Lower leg skin (tissue), 3 donors: ENCODE measurements at regions not wholly inside any gene's neighbourhood (a gene's known extent, or its start where the extent isn't known, plus 50 kb on each side); places are given as distances from the start of the nearest gene placed in this dataset.

Experiments used
- POLR2A ChIP-seq, 2 donors: fragments of 450-650 bp; IDR thresholded peaks; one replicate each; pipeline ENCODE4 v1.6.1; 2016 to 2017; ENCODE audit warnings: antibody characterized with exemption in 2 of 2, mild to moderate bottlenecking in 1 of 2, moderate library complexity in 1 of 2
- TF ChIP-seq, protein P1 (sequence below), 3 donors: fragments of 450-650 bp; IDR thresholded peaks; one replicate each; pipeline ENCODE4 v1.5.1; 2016; ENCODE audit warnings: antibody characterized with exemption in 3 of 3, mild to moderate bottlenecking in 3 of 3, moderate library complexity in 2 of 3

DNA sequence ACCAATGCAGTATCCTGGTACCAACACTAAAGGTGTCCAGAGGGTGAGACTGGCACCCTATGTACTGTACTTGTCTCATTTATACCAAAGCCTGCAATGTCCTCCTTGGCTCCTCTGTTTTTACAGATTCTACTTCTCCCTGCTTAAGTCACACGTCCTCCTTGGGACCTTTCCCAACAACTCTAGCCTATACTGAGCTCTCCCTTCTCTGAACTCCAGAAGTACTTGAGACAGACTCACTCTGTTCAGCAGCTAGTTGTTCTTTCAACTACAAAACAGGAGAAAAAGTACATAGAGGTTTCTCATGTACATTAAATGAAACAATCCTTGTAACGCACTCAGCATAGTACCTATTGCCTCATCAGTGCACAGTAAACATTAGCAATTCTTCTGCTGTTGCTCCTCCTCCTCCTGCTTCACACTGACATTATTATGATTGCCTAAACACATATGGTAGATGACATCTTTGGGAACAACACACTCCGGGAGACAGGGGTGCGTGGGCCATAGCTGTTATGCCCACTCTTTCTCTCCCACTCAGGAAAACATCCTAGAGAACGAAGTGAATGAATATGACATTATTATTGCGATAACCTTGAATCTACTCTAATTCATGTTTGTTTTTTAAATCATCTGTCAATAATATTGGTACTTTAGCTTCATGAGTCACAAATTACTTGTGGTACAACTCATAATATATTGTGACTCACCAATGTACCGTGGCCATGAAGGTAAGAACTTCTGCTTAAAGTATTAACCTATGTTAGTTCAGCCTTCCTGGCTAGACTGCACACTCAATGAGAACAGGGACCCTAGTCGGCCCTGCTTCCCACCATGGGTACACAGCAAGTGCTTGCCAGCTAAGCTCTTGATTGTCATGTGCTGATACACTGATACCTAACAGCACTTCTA, 180.3 kb upstream of the ADRA1B start:
- TF ChIP-seq, protein P1, sequence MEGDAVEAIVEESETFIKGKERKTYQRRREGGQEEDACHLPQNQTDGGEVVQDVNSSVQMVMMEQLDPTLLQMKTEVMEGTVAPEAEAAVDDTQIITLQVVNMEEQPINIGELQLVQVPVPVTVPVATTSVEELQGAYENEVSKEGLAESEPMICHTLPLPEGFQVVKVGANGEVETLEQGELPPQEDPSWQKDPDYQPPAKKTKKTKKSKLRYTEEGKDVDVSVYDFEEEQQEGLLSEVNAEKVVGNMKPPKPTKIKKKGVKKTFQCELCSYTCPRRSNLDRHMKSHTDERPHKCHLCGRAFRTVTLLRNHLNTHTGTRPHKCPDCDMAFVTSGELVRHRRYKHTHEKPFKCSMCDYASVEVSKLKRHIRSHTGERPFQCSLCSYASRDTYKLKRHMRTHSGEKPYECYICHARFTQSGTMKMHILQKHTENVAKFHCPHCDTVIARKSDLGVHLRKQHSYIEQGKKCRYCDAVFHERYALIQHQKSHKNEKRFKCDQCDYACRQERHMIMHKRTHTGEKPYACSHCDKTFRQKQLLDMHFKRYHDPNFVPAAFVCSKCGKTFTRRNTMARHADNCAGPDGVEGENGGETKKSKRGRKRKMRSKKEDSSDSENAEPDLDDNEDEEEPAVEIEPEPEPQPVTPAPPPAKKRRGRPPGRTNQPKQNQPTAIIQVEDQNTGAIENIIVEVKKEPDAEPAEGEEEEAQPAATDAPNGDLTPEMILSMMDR (IDR thresholded peaks at IDR 0.05) = no peak
- no peak for TF ChIP-seq POLR2A (IDR thresholded peaks at IDR 0.05)
